WTC11 (cell line): ENCODE measurements at regions not wholly inside any gene's neighbourhood (a gene's known extent, or its start where the extent isn't known, plus 50 kb on each side); places are given as distances from the start of the nearest gene placed in this dataset.

Experiments used
- ESRRA ChIP-seq: sonication (generic); formaldehyde crosslinking; IDR thresholded peaks from 2 replicates; pipeline ENCODE4 v1.8.1; 2022; ENCODE audit warnings: mild to moderate bottlenecking, missing genetic modification reagents, borderline replicate concordance
- GABPB1 ChIP-seq: sonication (generic); formaldehyde crosslinking; IDR thresholded peaks from 2 replicates; pipeline ENCODE4 v1.8.1; 2023; ENCODE audit warnings: mild to moderate bottlenecking, missing genetic modification reagents
- NR3C1 ChIP-seq: sonication (generic); formaldehyde crosslinking; conservative IDR thresholded peaks from 2 replicates; pipeline ENCODE4 v1.8.1; 2023; ENCODE audit warnings: low read depth, mild to moderate bottlenecking, missing genetic modification reagents
- TCF7 ChIP-seq: sonication (generic); formaldehyde crosslinking; IDR thresholded peaks from 2 replicates; pipeline ENCODE4 v1.8.0; 2022; ENCODE audit warnings: mild to moderate bottlenecking, low read depth, missing genetic modification reagents, moderate library complexity
- ZNF317 ChIP-seq: sonication (generic); formaldehyde crosslinking; IDR thresholded peaks from 2 replicates; pipeline ENCODE4 v1.8.1; 2023; ENCODE audit warnings: low read depth, mild to moderate bottlenecking, moderate library complexity, missing genetic modification reagents, borderline replicate concordance
- ZNF416 ChIP-seq: fragments of 250-450 bp; sonication (Bioruptor Pico); IDR thresholded peaks from 2 replicates; pipeline ENCODE4 v1.9.0; 2021; ENCODE audit warnings: mild to moderate bottlenecking, inconsistent platforms
- TF ChIP-seq, protein P1 (sequence below): fragments of 200-600 bp; IDR thresholded peaks from 2 replicates; pipeline ENCODE4 v1.8.0; 2022; ENCODE audit warnings: antibody characterized with exemption
- TF ChIP-seq, protein P2 (sequence below): sonication (generic); formaldehyde crosslinking; IDR thresholded peaks from 2 replicates; pipeline ENCODE4 v1.8.0; 2022; ENCODE audit warnings: missing genetic modification reagents
- TF ChIP-seq, protein P3 (sequence below): sonication (generic); formaldehyde crosslinking; IDR thresholded peaks from 2 replicates; pipeline ENCODE4 v1.8.1; 2022; ENCODE audit warnings: low read depth, missing genetic modification reagents, borderline replicate concordance
- TF ChIP-seq, protein P4 (sequence below): sonication (generic); formaldehyde crosslinking; IDR thresholded peaks from 2 replicates; pipeline ENCODE4 v1.8.0; 2022; ENCODE audit warnings: mild to moderate bottlenecking, missing genetic modification reagents

DNA sequence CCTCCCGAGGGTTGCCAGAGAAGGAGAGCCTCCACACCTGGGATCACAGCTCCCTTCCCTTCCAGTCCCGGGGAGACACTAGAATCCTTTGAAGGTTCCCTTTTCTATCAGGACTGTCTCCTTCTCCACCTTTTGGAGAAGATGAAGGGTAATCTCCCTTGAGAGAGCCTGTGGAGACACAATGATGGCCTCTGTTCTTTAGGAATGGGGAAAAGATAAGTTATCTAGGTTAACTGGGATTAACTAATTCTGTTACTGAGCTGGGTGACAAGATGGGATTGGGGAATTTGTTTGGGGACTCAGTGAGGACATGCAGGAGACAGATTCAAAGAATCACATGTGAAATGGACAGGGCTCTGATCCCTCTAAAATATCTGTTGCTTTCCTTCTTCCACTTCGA, 181.1 kb upstream of the BMPER start:
- TF ChIP-seq TCF7 (CRISPR knock-in tag) = no peak
- TF ChIP-seq, protein P1, sequence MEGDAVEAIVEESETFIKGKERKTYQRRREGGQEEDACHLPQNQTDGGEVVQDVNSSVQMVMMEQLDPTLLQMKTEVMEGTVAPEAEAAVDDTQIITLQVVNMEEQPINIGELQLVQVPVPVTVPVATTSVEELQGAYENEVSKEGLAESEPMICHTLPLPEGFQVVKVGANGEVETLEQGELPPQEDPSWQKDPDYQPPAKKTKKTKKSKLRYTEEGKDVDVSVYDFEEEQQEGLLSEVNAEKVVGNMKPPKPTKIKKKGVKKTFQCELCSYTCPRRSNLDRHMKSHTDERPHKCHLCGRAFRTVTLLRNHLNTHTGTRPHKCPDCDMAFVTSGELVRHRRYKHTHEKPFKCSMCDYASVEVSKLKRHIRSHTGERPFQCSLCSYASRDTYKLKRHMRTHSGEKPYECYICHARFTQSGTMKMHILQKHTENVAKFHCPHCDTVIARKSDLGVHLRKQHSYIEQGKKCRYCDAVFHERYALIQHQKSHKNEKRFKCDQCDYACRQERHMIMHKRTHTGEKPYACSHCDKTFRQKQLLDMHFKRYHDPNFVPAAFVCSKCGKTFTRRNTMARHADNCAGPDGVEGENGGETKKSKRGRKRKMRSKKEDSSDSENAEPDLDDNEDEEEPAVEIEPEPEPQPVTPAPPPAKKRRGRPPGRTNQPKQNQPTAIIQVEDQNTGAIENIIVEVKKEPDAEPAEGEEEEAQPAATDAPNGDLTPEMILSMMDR = no peak
- TF ChIP-seq, protein P2, sequence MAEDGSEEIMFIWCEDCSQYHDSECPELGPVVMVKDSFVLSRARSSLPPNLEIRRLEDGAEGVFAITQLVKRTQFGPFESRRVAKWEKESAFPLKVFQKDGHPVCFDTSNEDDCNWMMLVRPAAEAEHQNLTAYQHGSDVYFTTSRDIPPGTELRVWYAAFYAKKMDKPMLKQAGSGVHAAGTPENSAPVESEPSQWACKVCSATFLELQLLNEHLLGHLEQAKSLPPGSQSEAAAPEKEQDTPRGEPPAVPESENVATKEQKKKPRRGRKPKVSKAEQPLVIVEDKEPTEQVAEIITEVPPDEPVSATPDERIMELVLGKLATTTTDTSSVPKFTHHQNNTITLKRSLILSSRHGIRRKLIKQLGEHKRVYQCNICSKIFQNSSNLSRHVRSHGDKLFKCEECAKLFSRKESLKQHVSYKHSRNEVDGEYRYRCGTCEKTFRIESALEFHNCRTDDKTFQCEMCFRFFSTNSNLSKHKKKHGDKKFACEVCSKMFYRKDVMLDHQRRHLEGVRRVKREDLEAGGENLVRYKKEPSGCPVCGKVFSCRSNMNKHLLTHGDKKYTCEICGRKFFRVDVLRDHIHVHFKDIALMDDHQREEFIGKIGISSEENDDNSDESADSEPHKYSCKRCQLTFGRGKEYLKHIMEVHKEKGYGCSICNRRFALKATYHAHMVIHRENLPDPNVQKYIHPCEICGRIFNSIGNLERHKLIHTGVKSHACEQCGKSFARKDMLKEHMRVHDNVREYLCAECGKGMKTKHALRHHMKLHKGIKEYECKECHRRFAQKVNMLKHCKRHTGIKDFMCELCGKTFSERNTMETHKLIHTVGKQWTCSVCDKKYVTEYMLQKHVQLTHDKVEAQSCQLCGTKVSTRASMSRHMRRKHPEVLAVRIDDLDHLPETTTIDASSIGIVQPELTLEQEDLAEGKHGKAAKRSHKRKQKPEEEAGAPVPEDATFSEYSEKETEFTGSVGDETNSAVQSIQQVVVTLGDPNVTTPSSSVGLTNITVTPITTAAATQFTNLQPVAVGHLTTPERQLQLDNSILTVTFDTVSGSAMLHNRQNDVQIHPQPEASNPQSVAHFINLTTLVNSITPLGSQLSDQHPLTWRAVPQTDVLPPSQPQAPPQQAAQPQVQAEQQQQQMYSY (CRISPR knock-in tag) = no peak
- TF ChIP-seq GABPB1 (CRISPR knock-in tag) = no peak
- TF ChIP-seq, protein P3, sequence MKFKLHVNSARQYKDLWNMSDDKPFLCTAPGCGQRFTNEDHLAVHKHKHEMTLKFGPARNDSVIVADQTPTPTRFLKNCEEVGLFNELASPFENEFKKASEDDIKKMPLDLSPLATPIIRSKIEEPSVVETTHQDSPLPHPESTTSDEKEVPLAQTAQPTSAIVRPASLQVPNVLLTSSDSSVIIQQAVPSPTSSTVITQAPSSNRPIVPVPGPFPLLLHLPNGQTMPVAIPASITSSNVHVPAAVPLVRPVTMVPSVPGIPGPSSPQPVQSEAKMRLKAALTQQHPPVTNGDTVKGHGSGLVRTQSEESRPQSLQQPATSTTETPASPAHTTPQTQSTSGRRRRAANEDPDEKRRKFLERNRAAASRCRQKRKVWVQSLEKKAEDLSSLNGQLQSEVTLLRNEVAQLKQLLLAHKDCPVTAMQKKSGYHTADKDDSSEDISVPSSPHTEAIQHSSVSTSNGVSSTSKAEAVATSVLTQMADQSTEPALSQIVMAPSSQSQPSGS = no peak
- TF ChIP-seq NR3C1 (CRISPR knock-in tag) = no peak
- no peak for TF ChIP-seq ZNF416
- TF ChIP-seq, protein P4, sequence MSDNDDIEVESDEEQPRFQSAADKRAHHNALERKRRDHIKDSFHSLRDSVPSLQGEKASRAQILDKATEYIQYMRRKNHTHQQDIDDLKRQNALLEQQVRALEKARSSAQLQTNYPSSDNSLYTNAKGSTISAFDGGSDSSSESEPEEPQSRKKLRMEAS (CRISPR knock-in tag) = no peak
- no peak for TF ChIP-seq ZNF317 (CRISPR knock-in tag)
- no peak for TF ChIP-seq ESRRA (CRISPR knock-in tag)
